ENCODE measurements at regions not wholly inside any gene's neighbourhood (a gene's known extent, or its start where the extent isn't known, plus 50 kb on each side); places are given as distances from the start of the nearest gene placed in this dataset.
"Not testable (repeated sequence)": the region's sequence is repeated elsewhere in the genome, so short reads cannot be mapped to it uniquely, and the experiment has no call there.

GRCh38 chr10:23984405-23984804 lies 224.5 kb upstream of the KIAA1217 start:
- TF ChIP-seq, protein P1, sequence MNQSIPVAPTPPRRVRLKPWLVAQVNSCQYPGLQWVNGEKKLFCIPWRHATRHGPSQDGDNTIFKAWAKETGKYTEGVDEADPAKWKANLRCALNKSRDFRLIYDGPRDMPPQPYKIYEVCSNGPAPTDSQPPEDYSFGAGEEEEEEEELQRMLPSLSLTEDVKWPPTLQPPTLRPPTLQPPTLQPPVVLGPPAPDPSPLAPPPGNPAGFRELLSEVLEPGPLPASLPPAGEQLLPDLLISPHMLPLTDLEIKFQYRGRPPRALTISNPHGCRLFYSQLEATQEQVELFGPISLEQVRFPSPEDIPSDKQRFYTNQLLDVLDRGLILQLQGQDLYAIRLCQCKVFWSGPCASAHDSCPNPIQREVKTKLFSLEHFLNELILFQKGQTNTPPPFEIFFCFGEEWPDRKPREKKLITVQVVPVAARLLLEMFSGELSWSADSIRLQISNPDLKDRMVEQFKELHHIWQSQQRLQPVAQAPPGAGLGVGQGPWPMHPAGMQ (IDR thresholded peaks at IDR 0.05; ENCODE audit: borderline replicate concordance): not testable (repeated sequence)
- TF ChIP-seq POLR2A (IDR thresholded peaks at IDR 0.05; ENCODE audit: low read depth, low read length); CTCF (IDR thresholded peaks at IDR 0.05 in 2 of 3, conservative IDR thresholded peaks at IDR 0.05 in 1 of 3; ENCODE audit: control insufficient read depth in 2 of 3, extremely low read depth in 1 of 3, insufficient read depth in 1 of 3, low read depth in 3 of 3, low read length in 3 of 3); NFXL1 (IDR thresholded peaks at IDR 0.05; ENCODE audit: borderline replicate concordance); MTA2 (IDR thresholded peaks at IDR 0.05; ENCODE audit: low read depth); RCOR1 (conservative IDR thresholded peaks at IDR 0.05; ENCODE audit: low read depth, low read length); CBX5 (IDR thresholded peaks at IDR 0.05; ENCODE audit: low read depth); MEF2B (IDR thresholded peaks at IDR 0.05; ENCODE audit: partially characterized antibody, poor library complexity, severe bottlenecking); JUNB (IDR thresholded peaks at IDR 0.05); TAF1 (IDR thresholded peaks at IDR 0.05; ENCODE audit: borderline replicate concordance, low read depth, low read length); BACH1 (IDR thresholded peaks at IDR 0.05; ENCODE audit: borderline replicate concordance); POLR2AphosphoS2 (IDR thresholded peaks at IDR 0.05; ENCODE audit: low read depth, low read length): not testable (repeated sequence)
- TF ChIP-seq, protein P2, sequence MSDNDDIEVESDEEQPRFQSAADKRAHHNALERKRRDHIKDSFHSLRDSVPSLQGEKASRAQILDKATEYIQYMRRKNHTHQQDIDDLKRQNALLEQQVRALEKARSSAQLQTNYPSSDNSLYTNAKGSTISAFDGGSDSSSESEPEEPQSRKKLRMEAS (IDR thresholded peaks at IDR 0.05; ENCODE audit: low read depth, low read length): not testable (repeated sequence)
- TF ChIP-seq, protein P3, sequence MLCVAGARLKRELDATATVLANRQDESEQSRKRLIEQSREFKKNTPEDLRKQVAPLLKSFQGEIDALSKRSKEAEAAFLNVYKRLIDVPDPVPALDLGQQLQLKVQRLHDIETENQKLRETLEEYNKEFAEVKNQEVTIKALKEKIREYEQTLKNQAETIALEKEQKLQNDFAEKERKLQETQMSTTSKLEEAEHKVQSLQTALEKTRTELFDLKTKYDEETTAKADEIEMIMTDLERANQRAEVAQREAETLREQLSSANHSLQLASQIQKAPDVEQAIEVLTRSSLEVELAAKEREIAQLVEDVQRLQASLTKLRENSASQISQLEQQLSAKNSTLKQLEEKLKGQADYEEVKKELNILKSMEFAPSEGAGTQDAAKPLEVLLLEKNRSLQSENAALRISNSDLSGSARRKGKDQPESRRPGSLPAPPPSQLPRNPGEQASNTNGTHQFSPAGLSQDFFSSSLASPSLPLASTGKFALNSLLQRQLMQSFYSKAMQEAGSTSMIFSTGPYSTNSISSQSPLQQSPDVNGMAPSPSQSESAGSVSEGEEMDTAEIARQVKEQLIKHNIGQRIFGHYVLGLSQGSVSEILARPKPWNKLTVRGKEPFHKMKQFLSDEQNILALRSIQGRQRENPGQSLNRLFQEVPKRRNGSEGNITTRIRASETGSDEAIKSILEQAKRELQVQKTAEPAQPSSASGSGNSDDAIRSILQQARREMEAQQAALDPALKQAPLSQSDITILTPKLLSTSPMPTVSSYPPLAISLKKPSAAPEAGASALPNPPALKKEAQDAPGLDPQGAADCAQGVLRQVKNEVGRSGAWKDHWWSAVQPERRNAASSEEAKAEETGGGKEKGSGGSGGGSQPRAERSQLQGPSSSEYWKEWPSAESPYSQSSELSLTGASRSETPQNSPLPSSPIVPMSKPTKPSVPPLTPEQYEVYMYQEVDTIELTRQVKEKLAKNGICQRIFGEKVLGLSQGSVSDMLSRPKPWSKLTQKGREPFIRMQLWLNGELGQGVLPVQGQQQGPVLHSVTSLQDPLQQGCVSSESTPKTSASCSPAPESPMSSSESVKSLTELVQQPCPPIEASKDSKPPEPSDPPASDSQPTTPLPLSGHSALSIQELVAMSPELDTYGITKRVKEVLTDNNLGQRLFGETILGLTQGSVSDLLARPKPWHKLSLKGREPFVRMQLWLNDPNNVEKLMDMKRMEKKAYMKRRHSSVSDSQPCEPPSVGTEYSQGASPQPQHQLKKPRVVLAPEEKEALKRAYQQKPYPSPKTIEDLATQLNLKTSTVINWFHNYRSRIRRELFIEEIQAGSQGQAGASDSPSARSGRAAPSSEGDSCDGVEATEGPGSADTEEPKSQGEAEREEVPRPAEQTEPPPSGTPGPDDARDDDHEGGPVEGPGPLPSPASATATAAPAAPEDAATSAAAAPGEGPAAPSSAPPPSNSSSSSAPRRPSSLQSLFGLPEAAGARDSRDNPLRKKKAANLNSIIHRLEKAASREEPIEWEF (IDR thresholded peaks at IDR 0.05; ENCODE audit: insufficient replicate concordance, low read depth, low read length): not testable (repeated sequence)

Measured in GM12878 (cell line).